ENCODE measurements at regions not wholly inside any gene's neighbourhood (a gene's known extent, or its start where the extent isn't known, plus 50 kb on each side); places are given as distances from the start of the nearest gene placed in this dataset.

- no peak for DNase-seq
Observed at GRCh38 chr3:144148356-144148755, 176.7 kb downstream of the DIPK2A start.

GRCh38 chr3:144151983-144152382 lies 180.4 kb downstream of the DIPK2A start:
- no peak for DNase-seq

- no peak for DNase-seq
Observed at GRCh38 chr3:144160627-144161026, 189.0 kb downstream of the DIPK2A start.

- no peak for DNase-seq
Observed at GRCh38 chr3:144162042-144162441, 190.4 kb downstream of the DIPK2A start.

- DNase-seq: no peak
Observed at GRCh38 chr3:144164352-144164751, 192.7 kb downstream of the DIPK2A start.

- DNase-seq: no peak
Observed at GRCh38 chr3:144165482-144165881, 193.9 kb downstream of the DIPK2A start.

GRCh38 chr3:144167634-144168033 lies 196.0 kb downstream of the DIPK2A start:
- no peak for DNase-seq

GRCh38 chr3:144173491-144173890 lies 201.9 kb downstream of the DIPK2A start:
- no peak for DNase-seq

GRCh38 chr3:144175644-144176425 lies 204.2 kb downstream of the DIPK2A start:
- no peak for DNase-seq

- DNase-seq: no peak
Observed at GRCh38 chr3:144177649-144178048, 206.0 kb downstream of the DIPK2A start.

GRCh38 chr3:144178607-144179006 lies 207.0 kb downstream of the DIPK2A start:
- DNase-seq: no peak

GRCh38 chr3:144181062-144181461 lies 209.4 kb downstream of the DIPK2A start:
- DNase-seq: no peak

GRCh38 chr3:144182501-144182900 lies 210.9 kb downstream of the DIPK2A start:
- no peak for DNase-seq

GRCh38 chr3:144185276-144185675 lies 213.7 kb downstream of the DIPK2A start:
- no peak for DNase-seq

GRCh38 chr3:144187531-144188210 lies 216.0 kb downstream of the DIPK2A start:
- no peak for DNase-seq

GRCh38 chr3:144189044-144189443 lies 217.4 kb downstream of the DIPK2A start:
- no peak for DNase-seq

- no peak for DNase-seq
Observed at GRCh38 chr3:144197116-144197515, 225.5 kb downstream of the DIPK2A start.

GRCh38 chr3:144197582-144197981 lies 226.0 kb downstream of the DIPK2A start:
- no peak for DNase-seq

GRCh38 chr3:144200004-144200403 lies 228.4 kb downstream of the DIPK2A start:
- no peak for DNase-seq

GRCh38 chr3:144200466-144200865 lies 228.8 kb downstream of the DIPK2A start:
- DNase-seq: no peak

GRCh38 chr3:144221761-144222160 lies 250.1 kb downstream of the DIPK2A start:
- no peak for DNase-seq

- DNase-seq: no peak
Observed at GRCh38 chr3:144229330-144229729, 257.7 kb downstream of the DIPK2A start.

- DNase-seq: no peak
Observed at GRCh38 chr3:144229953-144230352, 258.3 kb downstream of the DIPK2A start.

GRCh38 chr3:144235489-144235888 lies 263.9 kb downstream of the DIPK2A start:
- no peak for DNase-seq

GRCh38 chr3:144237351-144237750 lies 265.7 kb downstream of the DIPK2A start:
- DNase-seq: no peak
